ENCODE measurements at regions not wholly inside any gene's neighbourhood (a gene's known extent, or its start where the extent isn't known, plus 50 kb on each side); places are given as distances from the start of the nearest gene placed in this dataset.

DNA sequence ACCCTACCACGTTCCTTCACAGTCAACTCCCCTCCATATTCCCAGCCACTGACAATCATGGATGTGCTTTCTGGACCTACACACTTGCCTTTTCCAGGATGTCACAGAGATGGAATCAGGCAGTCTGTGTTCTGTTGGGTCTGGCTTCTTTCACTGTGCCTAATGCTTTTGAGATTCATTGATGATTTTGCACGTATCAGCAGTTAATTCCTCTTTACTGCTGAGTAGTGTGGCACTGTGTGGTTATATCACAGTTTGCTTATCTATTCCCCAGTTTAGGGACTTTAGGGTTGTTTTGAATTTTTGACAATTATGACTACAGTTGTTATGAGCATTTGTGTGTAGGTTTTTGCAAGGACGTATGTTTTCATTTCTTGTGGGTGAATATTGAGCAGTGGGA is 191.7 kb downstream of the ACKR3 start:
- Histone ChIP-seq H3K27me3 (no peaks in the 10 kb centered on the region), H3K27ac (no peak overlapping the region), H3K36me3 (no peaks in the 10 kb centered on the region), H3K4me1 (ENCODE audit: low read depth) (no peaks in the 10 kb centered on the region), H3K9me3 (ENCODE audit: low read depth) (no peaks in the 10 kb centered on the region), H3K4me3 (no peak overlapping the region)
- TF ChIP-seq, protein P1, sequence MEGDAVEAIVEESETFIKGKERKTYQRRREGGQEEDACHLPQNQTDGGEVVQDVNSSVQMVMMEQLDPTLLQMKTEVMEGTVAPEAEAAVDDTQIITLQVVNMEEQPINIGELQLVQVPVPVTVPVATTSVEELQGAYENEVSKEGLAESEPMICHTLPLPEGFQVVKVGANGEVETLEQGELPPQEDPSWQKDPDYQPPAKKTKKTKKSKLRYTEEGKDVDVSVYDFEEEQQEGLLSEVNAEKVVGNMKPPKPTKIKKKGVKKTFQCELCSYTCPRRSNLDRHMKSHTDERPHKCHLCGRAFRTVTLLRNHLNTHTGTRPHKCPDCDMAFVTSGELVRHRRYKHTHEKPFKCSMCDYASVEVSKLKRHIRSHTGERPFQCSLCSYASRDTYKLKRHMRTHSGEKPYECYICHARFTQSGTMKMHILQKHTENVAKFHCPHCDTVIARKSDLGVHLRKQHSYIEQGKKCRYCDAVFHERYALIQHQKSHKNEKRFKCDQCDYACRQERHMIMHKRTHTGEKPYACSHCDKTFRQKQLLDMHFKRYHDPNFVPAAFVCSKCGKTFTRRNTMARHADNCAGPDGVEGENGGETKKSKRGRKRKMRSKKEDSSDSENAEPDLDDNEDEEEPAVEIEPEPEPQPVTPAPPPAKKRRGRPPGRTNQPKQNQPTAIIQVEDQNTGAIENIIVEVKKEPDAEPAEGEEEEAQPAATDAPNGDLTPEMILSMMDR (IDR thresholded peaks at IDR 0.05; ENCODE audit: low read depth, low read length): no peak
- no peak for DNase-seq (ENCODE audit: low read depth in 1 of 2, low spot score in 1 of 2)

DNA sequence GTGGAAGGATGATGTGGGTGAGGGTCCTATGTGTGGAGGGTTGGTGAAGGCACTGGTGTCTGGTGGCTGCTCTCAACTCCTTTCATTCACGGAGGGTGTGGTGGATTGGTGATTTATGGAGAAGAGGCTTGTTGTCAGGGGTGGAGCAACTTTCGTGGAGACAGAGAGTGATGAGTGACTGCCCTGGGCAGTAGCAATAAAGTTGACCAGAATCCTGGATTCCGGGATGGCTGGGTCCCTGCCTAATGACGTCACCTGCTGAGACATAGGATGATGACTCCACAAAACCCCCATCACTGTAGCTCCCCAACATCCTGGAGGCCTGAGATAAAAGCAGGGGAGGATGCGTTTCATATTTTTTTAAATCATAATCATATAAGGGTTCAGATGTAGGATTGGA is 193.0 kb downstream of the ACKR3 start:
- TF ChIP-seq, protein P1 (IDR thresholded peaks at IDR 0.05; ENCODE audit: low read depth, low read length): no peak
- no peak overlapping the region for H3K27ac ChIP-seq
- no peaks in the 10 kb centered on the region for H3K9me3 ChIP-seq (ENCODE audit: low read depth)
- H3K27me3 ChIP-seq: no peaks in the 10 kb centered on the region
- no peaks in the 10 kb centered on the region for H3K36me3 ChIP-seq
- H3K4me1 ChIP-seq (ENCODE audit: low read depth): no peaks in the 10 kb centered on the region
- DNase-seq (ENCODE audit: low read depth in 1 of 2, low spot score in 1 of 2): no peak
- no peak overlapping the region for H3K4me3 ChIP-seq

DNA sequence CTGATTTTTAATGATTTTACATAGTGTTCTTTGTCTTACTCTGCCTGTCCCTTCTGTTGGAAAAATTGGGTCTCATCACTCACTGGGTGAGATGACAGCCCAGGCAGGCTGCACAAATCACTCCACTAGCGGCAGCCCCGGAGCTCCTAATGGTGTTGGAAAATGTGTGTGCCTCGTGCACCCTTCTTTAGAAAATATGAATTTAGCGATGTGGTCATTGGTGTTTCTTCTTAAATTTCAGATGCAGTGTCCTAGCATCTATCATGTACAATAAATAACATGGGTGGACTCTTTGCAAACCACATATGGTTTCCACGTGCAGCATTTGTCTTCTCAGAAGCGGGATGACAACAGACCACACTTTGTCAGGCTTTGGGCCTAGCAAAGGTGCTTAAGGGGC is 194.2 kb downstream of the ACKR3 start:
- no peak for DNase-seq (ENCODE audit: low read depth in 1 of 2, low spot score in 1 of 2)
- TF ChIP-seq, protein P1 (IDR thresholded peaks at IDR 0.05; ENCODE audit: low read depth, low read length): no peak
- no peaks in the 10 kb centered on the region for H3K36me3 ChIP-seq
- H3K4me1 ChIP-seq (ENCODE audit: low read depth): no peaks in the 10 kb centered on the region
- H3K9me3 ChIP-seq (ENCODE audit: low read depth): no peaks in the 10 kb centered on the region
- no peak overlapping the region for H3K27ac ChIP-seq
- H3K27me3 ChIP-seq: no peaks in the 10 kb centered on the region
- no peak overlapping the region for H3K4me3 ChIP-seq

DNA sequence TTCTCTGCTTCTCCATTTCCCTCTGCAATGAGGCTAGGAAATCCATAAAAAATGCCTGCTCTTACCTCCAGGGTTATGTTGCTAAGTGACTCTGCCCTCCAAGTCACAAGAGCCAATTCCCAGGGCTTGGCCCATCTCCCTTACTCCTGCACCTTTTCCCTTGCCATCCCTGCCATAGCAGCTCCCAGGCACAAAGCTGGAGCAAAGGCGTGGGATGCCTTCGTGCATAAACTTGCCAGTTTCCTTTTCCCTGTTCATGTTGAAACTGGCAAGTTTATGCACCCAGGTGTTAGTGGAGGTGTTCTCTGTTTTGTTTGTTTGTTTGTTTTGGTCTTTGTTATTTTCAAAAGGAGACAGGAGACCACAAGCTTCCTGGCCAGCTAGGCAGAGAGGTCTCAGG is 195.1 kb downstream of the ACKR3 start:
- H3K27me3 ChIP-seq: no peaks in the 10 kb centered on the region
- no peaks in the 10 kb centered on the region for H3K4me1 ChIP-seq (ENCODE audit: low read depth)
- no peak for DNase-seq (ENCODE audit: low read depth in 1 of 2, low spot score in 1 of 2)
- H3K36me3 ChIP-seq: no peaks in the 10 kb centered on the region
- H3K9me3 ChIP-seq (ENCODE audit: low read depth): no peaks in the 10 kb centered on the region
- TF ChIP-seq, protein P1 (IDR thresholded peaks at IDR 0.05; ENCODE audit: low read depth, low read length): no peak
- H3K27ac ChIP-seq: no peak overlapping the region
- H3K4me3 ChIP-seq: no peak overlapping the region

DNA sequence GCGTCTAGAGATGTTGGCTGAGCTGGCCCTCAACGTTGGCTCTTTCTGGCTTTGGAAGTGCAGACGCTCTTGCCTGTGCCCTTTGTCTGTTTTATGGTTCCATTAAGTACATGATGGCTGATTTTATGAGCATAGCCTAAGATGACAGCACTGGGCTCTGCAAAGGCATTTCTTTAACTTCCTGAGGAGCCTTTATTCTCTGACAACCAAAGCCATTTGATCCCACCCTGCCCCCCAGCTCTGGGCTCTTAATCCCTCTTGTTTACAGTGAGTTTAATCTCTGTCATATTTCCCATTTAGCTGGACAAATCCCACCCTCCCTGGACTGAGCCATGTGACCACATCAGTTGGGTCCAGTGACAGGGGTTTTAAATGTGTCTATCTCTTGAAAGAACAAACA is 195.9 kb downstream of the ACKR3 start:
- Histone ChIP-seq H3K4me1 (ENCODE audit: low read depth) (no peaks in the 10 kb centered on the region), H3K27ac (no peak overlapping the region), H3K36me3 (no peaks in the 10 kb centered on the region), H3K4me3 (no peak overlapping the region), H3K27me3 (no peaks in the 10 kb centered on the region), H3K9me3 (ENCODE audit: low read depth) (no peaks in the 10 kb centered on the region)
- TF ChIP-seq, protein P1 (IDR thresholded peaks at IDR 0.05; ENCODE audit: low read depth, low read length): no peak
- no peak for DNase-seq (ENCODE audit: low read depth in 1 of 2, low spot score in 1 of 2)

- Histone ChIP-seq H3K4me1 (ENCODE audit: low read depth) (no peaks in the 10 kb centered on the region), H3K27me3 (no peaks in the 10 kb centered on the region), H3K9me3 (ENCODE audit: low read depth) (no peaks in the 10 kb centered on the region), H3K4me3 (no peak overlapping the region), H3K27ac (no peak overlapping the region), H3K36me3 (no peaks in the 10 kb centered on the region)
- TF ChIP-seq, protein P1 (IDR thresholded peaks at IDR 0.05; ENCODE audit: low read depth, low read length): no peak
- no peak for DNase-seq (ENCODE audit: low read depth in 1 of 2, low spot score in 1 of 2)
Observed at GRCh38 chr2:236766850-236767249, 197.2 kb downstream of the ACKR3 start.
